Activated effector memory CD4-positive, alpha-beta T cell treated with Interleukin-2 at 50 U/mL for 16 hours (primary cell): ENCODE measurements at regions not wholly inside any gene's neighbourhood (a gene's known extent, or its start where the extent isn't known, plus 50 kb on each side); places are given as distances from the start of the nearest gene placed in this dataset.
"Not testable (repeated sequence)": the region's sequence is repeated elsewhere in the genome, so short reads cannot be mapped to it uniquely, and the experiment has no call there.

Source experiments
- DNase-seq: peaks from one replicate; pipeline ENCODE4 v3.0.0-alpha.2; 2020

DNA sequence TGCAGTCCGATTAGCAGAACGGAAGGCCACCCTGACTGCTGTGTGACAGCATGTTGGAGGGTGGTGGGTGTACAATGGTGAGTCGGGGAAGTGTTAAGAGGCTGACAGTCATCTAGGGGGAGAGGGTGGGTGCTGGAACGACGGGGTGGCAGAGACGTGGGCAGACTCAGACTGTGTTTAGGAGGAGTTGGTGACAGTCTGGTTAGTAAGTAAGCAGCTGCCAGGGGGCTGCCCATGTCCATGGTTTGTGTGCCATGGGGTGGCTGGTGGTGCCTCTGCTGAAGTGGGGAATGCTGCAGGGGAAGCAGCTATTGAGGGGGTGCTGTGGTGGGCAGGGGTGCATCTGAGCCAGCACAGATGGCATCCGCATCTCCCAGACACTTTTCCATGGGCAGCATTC is 51.3 kb upstream of the BOD1 start:
- no peak for DNase-seq

DNA sequence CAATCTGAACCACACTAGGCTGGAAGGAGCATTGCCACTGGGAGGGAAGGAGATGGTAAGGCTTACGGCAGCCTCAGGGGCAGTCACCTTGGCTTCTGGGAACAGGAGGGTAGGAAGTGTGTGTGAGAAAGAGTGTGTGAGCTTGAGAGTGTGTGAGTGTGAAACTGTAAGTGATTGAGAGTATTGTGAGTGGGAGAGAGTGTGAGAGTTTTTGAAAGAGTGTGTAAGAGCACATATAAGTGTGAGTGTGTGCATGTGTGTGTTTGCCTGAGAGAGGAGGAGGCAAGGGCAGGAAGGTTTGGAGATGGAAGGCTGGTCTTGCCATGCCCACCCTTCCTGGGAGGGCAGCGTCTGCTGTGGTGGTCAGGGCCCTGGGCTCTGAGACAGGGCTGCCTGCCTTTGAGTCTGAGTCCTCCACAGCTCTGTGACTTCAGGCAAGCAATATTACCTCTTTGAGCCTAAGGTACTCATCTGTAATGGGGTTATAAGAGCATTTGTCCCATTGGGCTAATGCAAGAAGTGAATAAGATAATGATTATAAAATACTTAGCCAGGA is 51.9 kb upstream of the BOD1 start:
- DNase-seq = no peak

DNA sequence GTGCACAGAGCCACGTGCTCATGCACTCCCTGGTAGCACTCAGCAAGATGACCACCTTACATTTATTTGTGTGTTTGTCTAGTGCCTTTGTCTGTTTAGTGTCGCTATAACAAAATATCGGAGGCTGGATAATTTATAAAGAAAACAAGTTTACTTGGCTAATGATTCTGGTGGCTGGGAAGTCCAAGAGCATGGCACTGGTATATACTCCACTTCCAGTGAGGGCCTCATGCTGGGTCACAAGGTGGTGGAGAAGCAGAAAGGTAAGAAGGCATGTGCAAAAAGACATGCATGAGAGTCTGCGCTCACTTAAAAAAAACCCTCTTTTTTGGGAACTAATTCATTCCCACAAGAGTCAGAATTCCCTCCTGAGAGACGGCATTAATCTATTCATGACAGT is 52.5 kb upstream of the BOD1 start:
- no peak for DNase-seq

DNA sequence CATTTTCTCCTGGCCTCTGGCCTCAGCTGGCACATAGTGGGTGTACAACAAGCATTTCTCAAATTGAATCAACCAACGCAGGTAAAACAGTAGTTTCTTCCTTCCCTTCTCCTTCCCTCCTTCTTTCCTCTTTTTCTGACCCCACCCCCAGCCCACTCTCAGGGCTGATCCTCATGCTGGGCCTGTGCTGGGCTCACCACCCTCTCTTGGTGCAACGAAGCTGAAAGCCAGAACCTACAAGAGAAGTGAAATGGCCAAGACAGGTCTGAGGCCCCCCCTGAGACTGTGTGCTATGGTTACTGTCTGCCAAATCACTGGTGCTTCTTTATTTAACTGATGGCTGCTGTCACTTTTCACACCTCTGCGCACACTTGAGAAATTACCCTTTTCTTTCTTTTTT is 53.0 kb upstream of the BOD1 start:
- DNase-seq = no peak

DNA sequence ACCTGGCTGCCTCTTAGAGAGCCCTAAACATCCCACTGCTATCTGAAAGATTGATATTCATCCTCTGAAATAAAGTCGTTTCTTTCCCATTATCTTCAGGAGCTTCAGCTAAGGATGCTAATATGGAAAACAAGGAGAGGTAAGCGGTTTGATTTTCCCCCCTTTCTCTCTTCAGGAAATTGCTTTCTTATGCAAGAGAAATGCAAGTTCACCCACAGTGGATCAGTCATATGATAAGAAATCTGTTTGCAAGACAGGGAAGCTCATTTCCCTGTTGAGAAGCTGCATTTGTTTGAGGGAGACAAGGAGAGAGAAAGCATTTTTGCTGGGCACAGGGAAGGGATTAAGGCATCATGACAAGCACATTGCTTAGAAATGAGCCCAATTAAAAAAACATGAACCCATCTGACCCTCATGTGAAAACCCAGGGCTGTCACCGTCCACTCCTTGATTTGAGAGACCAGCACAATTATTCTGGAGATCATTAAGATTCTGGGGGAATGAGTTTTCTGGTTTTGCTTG is 53.7 kb upstream of the BOD1 start:
- DNase-seq = no peak

DNA sequence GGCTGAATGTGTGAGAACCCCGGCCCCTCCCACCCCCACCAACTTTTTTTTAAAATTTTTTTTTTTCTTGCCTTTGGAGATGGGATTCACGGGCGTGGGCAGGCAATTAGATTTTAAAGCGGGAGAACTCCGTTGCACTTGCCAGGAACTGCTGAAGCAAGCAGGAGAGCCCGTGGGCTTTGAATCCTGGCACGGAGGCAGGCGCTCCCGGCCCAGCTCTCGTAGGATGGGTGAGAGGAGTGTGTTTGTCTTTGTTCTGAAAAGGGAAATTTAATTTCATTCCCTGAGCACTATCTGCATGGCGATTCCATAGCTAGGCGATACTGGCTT is 54.3 kb upstream of the BOD1 start:
- no peak for DNase-seq

DNA sequence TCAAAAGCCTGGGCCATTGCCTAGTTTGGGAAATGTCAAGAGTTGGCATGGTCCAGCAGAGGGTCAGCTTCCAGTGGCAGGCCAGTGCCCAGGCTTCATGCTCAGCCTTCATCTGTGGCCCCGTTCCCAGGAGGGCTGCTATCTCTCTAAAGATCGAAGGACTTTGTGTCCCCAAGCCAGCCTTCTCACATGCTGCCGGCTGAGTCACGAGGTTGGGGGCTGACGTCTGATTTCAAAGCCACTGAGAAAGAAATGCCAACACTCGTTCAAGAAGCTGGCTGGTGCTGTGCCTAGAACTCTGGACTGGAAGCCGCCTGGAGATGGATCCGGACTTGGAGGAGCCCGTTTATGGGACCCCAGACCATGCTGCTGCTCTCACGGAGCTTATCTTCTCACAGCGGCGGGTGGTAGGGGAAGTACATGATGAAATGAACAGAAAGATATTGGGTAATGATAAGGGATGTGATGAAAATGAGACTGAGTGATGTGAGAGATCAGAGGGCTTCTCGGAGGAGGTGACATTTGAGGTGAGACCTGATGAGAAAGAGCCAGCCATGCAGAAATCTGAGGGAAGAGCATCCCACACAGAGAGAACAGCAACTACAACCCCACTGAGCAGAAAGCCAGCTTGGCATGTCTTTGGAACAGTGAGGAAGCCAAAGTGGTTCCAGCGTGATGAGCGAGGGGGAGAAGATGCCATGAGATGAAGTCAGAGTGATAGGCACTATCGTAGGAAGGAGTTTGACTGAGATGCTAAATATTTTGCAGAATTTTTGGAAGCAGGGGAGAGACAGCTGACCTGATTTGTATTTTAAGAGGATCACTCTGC is 54.9 kb upstream of the BOD1 start:
- DNase-seq = no peak

DNA sequence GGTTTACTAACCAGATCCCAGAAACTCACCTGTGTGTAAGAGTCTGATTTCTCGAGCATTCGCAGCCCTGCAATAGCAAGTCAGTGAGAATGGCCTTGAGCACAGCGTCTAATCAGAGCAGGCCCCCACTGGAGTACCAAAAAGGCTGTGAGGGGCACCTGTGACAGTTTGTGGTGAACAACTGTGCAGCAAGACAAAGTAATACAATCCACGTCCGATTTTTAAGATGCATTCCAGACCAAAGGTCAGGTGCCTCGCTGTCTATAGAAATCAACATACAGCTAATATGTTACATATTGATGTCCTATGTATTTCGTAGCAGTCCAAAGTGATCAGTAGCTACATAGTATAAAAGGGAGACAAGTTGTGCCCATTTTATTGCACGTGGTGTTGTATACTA is 55.7 kb upstream of the BOD1 start:
- DNase-seq = no peak

DNA sequence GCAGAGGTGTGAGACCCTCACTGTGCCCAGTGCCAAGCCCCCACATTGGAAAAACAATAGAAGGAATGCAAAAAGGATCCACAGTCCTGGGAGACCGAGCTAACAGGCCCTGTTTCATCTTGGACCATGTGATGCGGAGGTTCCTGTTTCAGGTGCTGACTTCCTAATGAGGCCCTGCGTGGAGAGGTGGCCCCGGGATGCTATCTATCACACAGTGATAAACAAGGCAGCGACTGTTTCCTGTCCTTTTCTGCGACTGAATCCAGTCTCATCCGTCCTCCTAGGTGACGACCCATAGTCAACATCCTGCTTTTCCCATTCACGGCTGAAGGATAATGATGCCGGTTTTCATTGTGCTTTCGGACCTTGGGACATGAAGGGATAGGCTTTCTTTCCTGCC is 56.4 kb upstream of the BOD1 start:
- DNase-seq = no peak

DNA sequence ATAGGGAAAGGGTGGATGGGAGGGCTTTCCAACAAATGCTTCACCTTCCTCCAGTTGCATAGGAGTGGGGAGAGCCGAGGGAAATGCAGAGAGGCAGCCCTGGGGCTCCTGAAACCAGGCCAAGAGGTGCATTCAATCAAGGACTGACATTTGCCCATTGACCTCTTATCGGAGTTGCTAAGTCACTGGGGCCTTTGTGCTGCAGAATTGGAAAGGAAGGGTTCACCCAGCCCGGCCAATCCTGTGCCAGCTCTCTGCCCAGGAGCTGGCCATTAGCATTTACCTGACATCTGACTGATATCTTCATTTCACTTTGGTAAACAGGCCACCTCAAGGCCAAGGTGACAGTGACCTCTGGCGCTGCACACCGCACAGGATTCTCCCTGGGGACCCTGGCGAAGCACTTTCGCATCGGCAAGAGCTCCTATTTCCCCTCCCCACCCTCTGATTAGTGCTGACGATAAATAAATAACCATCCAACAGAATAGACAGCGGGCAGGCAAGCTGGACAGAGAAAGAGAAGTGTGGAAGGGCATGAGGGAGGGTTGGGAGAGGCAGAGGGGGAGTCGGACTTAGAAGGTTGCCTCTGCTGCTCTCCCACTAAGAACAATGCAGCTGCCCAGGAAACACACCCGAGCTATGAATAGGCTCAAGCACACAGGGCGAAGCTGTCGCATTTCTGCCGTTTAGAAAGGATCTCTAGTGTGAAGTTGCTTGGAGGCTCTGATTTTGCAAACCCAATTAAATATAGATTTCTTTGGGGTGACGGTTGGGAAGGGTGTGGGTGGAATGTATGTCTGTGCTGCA is 57.0 kb upstream of the BOD1 start:
- no peak for DNase-seq

DNA sequence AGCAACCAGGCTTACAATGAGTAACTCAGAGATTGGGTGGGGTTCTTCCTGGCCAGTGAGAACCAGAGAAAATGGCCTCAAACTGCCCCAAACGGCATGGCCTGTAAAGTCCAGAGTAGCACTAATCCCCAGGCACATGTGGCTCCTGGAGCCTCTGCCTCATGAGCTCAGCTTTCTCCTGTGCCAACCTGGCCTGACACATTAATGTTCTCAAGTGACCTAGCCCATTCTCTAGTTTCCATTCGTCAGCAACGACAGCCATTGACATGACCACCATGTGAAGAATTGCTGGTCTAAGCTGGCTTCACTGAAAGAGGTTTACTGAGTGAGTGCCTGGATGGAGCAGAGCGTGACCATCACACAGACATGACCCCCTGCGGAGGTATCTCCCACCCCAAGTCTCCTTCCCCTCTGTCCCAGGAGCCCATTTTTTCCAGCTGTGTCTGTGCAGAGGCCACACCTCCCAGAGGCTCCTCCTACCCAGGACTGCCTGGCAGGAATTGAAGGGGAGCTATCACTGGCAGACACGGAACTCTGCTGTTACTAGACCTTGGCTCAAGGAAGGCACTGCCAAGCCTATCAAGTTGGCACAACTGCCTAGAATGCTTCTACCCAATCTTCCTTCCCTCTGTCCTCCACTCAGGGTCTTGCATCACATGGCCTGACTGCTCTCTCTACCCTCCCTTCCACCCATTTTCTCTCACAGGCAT is 59.0 kb upstream of the BOD1 start:
- no peak for DNase-seq

DNA sequence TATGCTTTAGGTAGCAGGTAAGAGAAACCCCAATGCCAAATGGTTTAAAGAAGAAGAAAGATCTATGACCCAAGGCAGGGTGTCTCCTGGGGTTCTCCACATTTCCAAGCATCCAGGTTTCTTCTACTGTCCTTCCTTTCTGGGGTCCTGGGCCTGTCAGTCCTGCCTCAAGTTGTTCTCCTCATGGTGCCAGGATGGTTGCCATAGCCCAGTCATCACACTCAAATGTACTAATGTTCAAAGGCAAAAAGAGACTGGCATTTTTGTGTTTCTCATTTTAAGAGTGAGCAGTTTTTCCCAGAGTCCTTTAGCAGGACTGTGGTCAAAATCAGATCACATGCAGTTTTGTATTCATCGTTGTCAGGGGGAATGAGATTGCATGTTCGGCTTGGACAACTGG is 59.9 kb upstream of the BOD1 start:
- no peak for DNase-seq

DNA sequence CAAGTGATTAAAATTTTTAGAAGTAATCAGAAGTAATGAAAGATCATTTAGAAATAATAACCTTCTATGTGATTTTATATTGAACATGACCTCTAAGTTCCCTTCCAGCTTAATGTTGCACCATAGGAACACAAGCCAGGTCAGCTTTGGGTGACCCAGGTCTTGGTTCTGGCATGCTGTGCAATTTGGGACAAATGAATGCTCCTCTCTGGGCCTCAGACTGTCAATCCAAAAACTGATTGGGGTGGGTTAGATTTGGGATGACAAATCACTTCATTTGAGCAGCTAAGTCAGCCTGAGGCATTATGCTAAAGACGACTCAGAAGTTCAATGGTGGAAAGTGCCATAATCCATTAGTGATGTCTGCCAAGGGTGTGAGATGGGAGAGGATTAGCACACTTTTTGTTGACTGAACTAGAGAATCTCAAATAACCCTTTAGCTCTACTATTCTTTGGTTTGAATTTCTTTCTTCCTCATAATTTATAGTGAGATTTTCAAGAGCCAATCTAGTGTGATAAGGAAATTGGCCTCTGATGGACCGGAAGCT is 60.7 kb upstream of the BOD1 start:
- DNase-seq = no peak

DNA sequence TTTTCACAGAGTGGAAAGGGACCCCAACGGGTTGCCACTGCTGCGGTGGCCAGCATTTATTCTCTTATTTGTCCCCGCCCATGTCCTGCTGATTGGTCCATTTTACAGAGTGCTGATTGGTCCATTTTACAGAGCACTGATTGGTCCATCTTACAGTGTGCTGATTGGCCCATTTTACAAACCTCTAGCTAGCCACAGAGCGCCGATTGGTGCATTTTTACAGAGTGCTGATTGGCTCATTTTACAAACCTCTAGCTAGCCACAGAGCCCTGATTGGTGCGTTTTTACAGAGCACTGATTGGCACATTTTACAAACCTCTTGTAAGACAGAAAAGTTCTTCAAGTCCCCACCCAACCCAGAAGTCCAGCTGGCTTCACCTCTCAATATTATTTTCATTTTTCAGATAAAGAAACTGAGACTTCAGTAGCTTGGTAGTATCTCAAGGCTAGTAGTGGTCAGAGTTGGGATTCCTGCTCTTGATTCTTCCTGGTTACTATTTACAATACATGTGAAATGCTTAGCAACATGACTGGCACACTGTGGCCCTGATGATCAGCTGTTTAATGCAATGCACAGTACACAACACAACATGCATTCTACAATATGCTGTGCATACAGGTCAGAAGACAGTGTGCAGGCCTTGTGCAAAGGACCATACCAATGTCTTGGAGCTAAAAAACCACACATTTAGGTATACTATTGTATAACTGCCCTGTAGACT is 63.6 kb upstream of the BOD1 start:
- no peak for DNase-seq

DNA sequence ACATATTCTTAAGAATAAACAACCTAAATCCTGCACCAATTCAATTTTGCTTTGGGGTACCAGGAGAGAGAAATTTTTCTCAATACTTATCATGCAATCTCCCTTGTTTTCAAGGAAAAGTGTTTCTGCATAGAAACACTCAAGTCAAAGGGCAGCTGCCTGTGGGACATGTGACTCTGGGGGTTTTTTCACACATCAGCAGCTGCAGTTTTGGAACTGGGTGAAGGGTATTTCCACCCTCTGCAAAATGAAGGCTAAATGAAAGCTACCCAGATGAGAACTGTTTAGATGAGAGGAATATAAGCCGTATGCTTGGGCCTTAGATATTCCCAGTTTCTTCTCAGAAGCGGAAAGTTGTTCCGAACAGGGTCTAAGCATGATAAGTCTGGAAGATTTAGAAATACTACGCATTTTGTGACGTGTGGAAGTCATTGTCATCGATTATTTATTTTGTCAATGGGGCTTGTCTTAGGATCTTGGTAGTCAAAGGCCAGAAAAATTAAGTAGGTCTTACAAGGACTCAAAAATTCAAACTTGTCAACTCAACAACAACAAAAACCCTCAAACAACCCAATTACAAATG is 64.3 kb upstream of the BOD1 start:
- no peak for DNase-seq

DNA sequence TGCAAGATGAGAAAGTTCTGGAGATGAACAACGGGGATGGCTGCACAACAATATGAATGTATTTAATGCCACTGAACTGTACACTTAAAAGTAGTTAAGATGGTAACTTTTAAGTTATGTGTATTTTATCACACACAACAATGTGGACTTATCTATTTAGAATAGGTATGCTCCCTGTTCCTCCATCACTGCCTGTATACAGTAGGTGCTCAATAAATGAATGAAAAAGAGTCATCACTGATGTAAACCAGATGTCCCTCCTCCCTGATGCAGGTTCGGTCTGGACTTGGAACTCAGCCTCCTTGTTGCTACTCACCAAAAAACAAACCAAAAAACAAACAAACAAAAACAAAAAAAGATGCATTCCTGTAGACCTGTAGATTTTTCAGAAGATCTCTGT is 65.9 kb upstream of the BOD1 start:
- DNase-seq = no peak

DNA sequence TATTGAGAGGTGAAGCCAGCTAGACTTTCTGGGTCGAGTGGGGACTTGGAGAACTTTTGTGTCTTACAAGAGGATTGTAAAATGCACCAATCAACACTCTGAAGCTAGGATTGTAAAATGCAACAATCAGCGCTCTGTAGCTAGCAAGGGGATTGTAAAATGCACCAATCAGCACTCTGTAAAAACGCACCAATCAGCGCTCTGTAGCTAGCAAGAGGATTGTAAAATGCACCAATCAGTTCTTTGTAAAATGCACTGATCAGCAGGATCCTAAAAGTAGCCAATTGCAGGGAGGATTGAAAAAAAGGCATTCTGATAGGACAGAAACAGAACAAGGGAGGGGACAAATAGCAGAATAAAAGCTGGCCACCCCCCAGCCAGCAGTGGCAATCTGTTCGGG is 68.1 kb upstream of the BOD1 start:
- not testable (repeated sequence) for DNase-seq

DNA sequence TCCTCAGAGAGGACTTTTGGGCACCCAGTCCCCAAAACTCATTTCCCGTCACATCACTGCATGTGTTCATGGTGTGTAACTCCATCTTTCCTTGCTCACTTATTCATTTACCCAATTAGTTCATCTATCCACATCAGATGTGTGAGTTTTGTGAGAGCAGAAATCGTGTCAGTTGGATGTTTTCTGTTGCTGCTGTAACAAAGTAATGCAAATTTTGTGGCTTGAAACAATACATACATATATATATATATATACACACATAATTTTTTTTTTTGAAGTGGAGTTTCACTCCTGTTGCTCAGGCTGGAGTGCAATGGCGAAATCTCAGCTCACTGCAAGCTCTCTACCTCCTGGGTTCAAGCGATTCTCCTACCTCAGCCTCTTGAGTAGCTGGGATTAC is 70.5 kb upstream of the BOD1 start:
- no peak for DNase-seq

DNA sequence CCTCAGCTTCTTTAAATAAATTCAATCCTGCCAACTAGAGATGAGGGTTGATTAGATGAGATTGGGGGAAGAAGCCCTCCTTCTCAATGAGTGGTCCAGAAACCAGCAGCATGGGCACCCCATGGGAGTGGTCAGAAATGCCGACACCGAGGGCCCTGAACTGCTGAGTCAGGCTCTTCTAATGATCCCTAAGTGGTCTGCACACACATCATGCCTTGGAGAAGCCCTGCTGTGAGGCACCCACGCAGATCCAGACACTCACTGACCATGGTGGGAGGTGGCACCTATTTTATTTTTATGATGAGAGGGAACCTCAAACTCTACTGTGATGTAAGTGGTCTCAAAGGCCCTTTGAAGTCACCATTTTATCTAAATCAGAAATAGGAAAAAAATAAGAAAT is 72.3 kb upstream of the BOD1 start:
- DNase-seq = no peak

DNA sequence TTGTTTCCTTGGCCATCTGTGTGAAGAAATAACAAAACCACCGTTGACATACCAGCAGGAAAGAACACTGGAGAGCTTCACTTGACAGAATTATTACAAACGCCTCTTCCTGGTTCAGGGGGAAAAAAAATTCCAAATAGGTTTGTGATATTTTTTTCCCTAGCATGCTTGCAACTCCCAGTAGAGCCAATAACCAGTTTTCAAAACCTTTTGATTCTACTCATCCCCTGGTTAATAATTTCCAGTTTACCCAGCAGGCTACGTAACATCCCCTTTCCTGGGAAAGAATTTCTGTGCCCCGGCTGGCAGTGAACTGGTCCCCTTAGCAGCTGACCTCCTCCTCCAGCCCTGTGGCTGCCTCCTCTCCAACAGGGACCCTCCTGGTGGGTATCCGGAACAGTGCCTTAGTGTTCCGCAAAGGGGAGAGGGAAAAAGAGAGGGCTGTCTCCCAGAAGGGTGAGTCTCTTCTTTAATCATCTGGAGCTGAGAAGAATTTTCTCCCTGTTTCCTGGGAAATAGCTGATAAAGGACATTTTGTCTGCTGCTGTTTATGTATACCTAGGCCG is 72.8 kb upstream of the BOD1 start:
- DNase-seq = no peak

DNA sequence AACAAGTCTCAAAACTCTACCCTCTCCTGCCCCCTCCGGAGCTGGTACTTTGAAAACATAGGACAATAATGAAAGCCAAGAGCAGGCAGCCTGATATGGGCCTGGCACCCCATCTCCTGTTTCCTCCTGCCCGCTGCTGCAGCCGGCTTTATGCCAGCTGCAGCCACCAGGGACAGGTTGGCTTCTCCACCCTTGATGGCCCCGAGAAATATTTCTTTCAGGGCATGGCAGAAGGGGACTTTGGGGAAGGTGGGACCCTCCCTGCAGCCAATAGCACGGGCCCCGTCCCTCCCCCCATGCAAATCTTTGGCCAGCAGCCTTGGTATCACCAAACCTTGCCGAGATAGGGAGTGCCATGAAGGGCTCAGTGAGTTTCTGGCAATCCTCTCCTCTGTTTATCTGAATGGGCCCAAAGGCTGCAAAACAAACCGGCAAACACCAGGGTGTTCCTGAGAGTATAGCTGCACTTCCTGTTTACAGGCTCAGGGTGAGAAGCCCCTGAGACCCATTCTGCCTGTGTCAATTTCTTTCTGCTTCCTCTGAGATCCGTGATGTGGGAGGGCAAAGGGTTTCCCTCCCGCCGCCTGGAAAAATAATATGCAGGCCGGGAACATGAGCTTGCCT is 73.4 kb upstream of the BOD1 start:
- DNase-seq = no peak
